Heart right ventricle (tissue), 16 donors: ENCODE measurements at regions not wholly inside any gene's neighbourhood (a gene's known extent, or its start where the extent isn't known, plus 50 kb on each side); places are given as distances from the start of the nearest gene placed in this dataset.

Source experiments
- ATAC-seq, 8 donors: fragments of 200-7000 bp; cut with Tn5 transposase; one replicate each; pipeline ENCODE4 v1.9.1; 2020; ENCODE audit warnings: mild to moderate bottlenecking in 8 of 8, moderate library complexity in 8 of 8, moderate number of reproducible peaks in 1 of 8
- DNase-seq, 2 donors: peaks; one replicate each; pipeline ENCODE4 v3.0.0-alpha.2; 2020
- H3K27ac ChIP-seq, 10 donors: fragments of 200-600 bp; sonication (generic) in 2 of 10; one replicate each; pipeline versions ENCODE4 v1.5.0 to v1.8.0; 2020 to 2022; ENCODE audit warnings: mild to moderate bottlenecking in 3 of 10
- H3K27me3 ChIP-seq, 7 donors: fragments of 200-600 bp; one replicate each; pipeline ENCODE4 v1.8.0; 2021 to 2022; ENCODE audit warnings: mild to moderate bottlenecking in 2 of 7
- H3K36me3 ChIP-seq, 9 donors: fragments of 200-600 bp; sonication (generic) in 1 of 9; one replicate each; pipeline versions ENCODE4 v1.5.0 to v1.8.0; 2020 to 2022; ENCODE audit warnings: mild to moderate bottlenecking in 2 of 9
- H3K4me1 ChIP-seq, 9 donors: fragments of 200-600 bp; sonication (generic) in 1 of 9; one replicate each; pipeline versions ENCODE4 v1.5.0 to v1.8.0; 2020 to 2022; ENCODE audit warnings: mild to moderate bottlenecking in 4 of 9
- H3K4me3 ChIP-seq, 10 donors: fragments of 200-600 bp; sonication (generic) in 2 of 10; one replicate each; pipeline versions ENCODE4 v1.5.0 to v1.8.0; 2020 to 2022; ENCODE audit warnings: mild to moderate bottlenecking in 7 of 10, moderate library complexity in 2 of 10
- H3K9me3 ChIP-seq, 11 donors: fragments of 200-600 bp in 10 of 11; sonication (generic) in 2 of 11; one replicate each; pipeline versions ENCODE4 v1.5.0 to v1.8.0; 2013 to 2022; ENCODE audit warnings: mild to moderate bottlenecking in 2 of 11, control low read depth in 1 of 11, moderate library complexity in 1 of 11
- CTCF ChIP-seq, 9 donors: fragments of 200-600 bp; sonication (generic) in 2 of 9; IDR thresholded peaks; one replicate each; pipeline versions ENCODE4 v1.5.0 to v1.8.0; 2021 to 2022; ENCODE audit warnings: antibody characterized with exemption in 9 of 9, mild to moderate bottlenecking in 5 of 9, moderate library complexity in 1 of 9
- WGBS, 2 donors: extraction: QIAGEN DNeasy Blood & Tissue Kit; methylation state at CpG; one replicate each; pipeline ENCODE4 v1.1.7; 2013; ENCODE audit warnings: inconsistent platforms in 1 of 2; 5-methylcytosine and 5-hydroxymethylcytosine counted together
- intact Hi-C, 10 donors: fragments of 100-400 bp; cut with DNase I; formaldehyde crosslinking; loops; one replicate each; pipeline versions ENCODE4 v1.11.1 to v1.14.2; 2022
- donor health status: Arrhythmogenic right ventricular cardiomyopathy.
- donor health status: ischemic (EF 13 %, LVEDD 7.1; RV severe dilation, severe dysfunction).
- donor health status: healthy with polysubstance abuse.
- donor health status: DM: no; HTN: yes; CAD: no.
- donor health status: DM: no; HTN: no; CAD: no.
- donor health status: ischemic (EF 25% LVEDD 6.9; RV normal size, moderate dysfunction).
- donor health status: ischemic (EF 25% LVEDD 5.7; RV mildly dilated, moderate dysfunction).
- donor health status: healthy.
- donor health status: DM: yes; HTN: yes; CAD: no.
- donor health status: Ischemic cardiomyopathy.
- donor health status: ischemic (EF 35%, LVEDD 5.7; RV mildly dilated, moderate dysfunction).
- donor health status: nonischemic (EF 11% LVEDD 7.7; RV severe dilation, severe dysfunction).
- donor health status: DM: yes; HTN: yes; CAD: no.
- donor health status: PGD.
- donor health status: ischemic (EF 29% LVEDD 5.4; RV normal size, mild dysfunction).
- donor health status: nonischemic (EF 23%, LVEDD 6.1; RV moderate dilation, normal function).

GRCh38 chr2:171217330-171217729 is 56.6 kb upstream of the TLK1 start:
- no peak for ATAC-seq
- H3K36me3 ChIP-seq = no peaks in the 10 kb centered on the region
- H3K4me1 ChIP-seq = no peaks in the 10 kb centered on the region
- no peak overlapping the region for H3K4me3 ChIP-seq
- 46 to 51% methylated on average over 2 of the region's 2 CpGs for WGBS, 2 donors
- no peak for TF ChIP-seq CTCF (IDR thresholded peaks at IDR 0.05)
- H3K9me3 ChIP-seq = peaks cover 0 to 16% (median 0%) of the 10 kb centered on the region in 11 donors
- H3K27me3 ChIP-seq = peaks cover 0 to 9% (median 4%) of the 10 kb centered on the region in 7 donors
- intact Hi-C loops = no loop called here
- no peak for DNase-seq
- H3K27ac ChIP-seq = no peak overlapping the region

GRCh38 chr2:171216631-171217030 is 55.9 kb upstream of the TLK1 start:
- intact Hi-C loops = no loop called here
- Histone ChIP-seq H3K9me3 (peaks cover 0 to 16% (median 0%) of the 10 kb centered on the region in 11 donors), H3K27ac (no peak overlapping the region), H3K36me3 (no peaks in the 10 kb centered on the region), H3K27me3 (peaks cover 0 to 10% (median 4%) of the 10 kb centered on the region in 7 donors), H3K4me3 (no peak overlapping the region), H3K4me1 (no peaks in the 10 kb centered on the region)
- ATAC-seq = no peak
- TF ChIP-seq CTCF (IDR thresholded peaks at IDR 0.05) = no peak
- WGBS, 2 donors = 63 to 67% methylated on average over 5 of the region's 5 CpGs
- no peak for DNase-seq

- no peak overlapping the region for H3K4me3 ChIP-seq
- DNase-seq = no peak
- peaks cover 0 to 21% (median 7%) of the 10 kb centered on the region in 7 donors for H3K27me3 ChIP-seq
- intact Hi-C loops = no loop called here
- TF ChIP-seq CTCF (IDR thresholded peaks at IDR 0.05) = no peak
- peaks cover 0 to 14% (median 0%) of the 10 kb centered on the region in 11 donors for H3K9me3 ChIP-seq
- no peak for ATAC-seq
- no peaks in the 10 kb centered on the region for H3K36me3 ChIP-seq
- 90 to 93% methylated on average over 5 of the region's 5 CpGs for WGBS, 2 donors
- H3K27ac ChIP-seq = no peak overlapping the region
- H3K4me1 ChIP-seq = no peaks in the 10 kb centered on the region
Measured at GRCh38 chr2:171214093-171214492, 53.4 kb upstream of the TLK1 start.

- Histone ChIP-seq H3K4me1 (no peaks in the 10 kb centered on the region), H3K27me3 (peaks cover 0 to 21% (median 7%) of the 10 kb centered on the region in 7 donors), H3K4me3 (no peak overlapping the region), H3K9me3 (no peaks in the 10 kb centered on the region), H3K27ac (peak overlapping the region in 1 of 10 donors; percentile 26), H3K36me3 (no peaks in the 10 kb centered on the region)
- intact Hi-C loops = no loop called here
- WGBS, 2 donors = 71 to 78% methylated on average over 8 of the region's 8 CpGs
- ATAC-seq (no peak), DNase-seq (no peak)
- TF ChIP-seq CTCF (IDR thresholded peaks at IDR 0.05) = no peak
Measured at GRCh38 chr2:171210864-171211431, 50.3 kb upstream of the TLK1 start.
